Activated CD4-positive, alpha-beta T cell treated with anti-CD3 and anti-CD28 coated beads, Interleukin-2, amount 10 ng/mL, durations not matched to agents 7 days and 5 days (primary cell): ENCODE measurements at regions not wholly inside any gene's neighbourhood (a gene's known extent, or its start where the extent isn't known, plus 50 kb on each side); places are given as distances from the start of the nearest gene placed in this dataset. TPM values are rescaled to one million over a fixed set of nuclear protein-coding genes. Genes with fewer than 3 reads are reported as not detected.
"Not testable (repeated sequence)": the region's sequence is repeated elsewhere in the genome, so short reads cannot be mapped to it uniquely, and the experiment has no call there.

Experiments used
- CTCF ChIA-PET: fragments of 350-600 bp; sonication (Branson Sonifier 250); formaldehyde crosslinking; loops from one replicate; lab custom pipeline; 2021; ENCODE audit warnings: antibody characterized with exemption; lab: Charles Lee
- POLR2A ChIA-PET: fragments of 350-600 bp; sonication (Branson Sonifier 250); formaldehyde crosslinking; loops from one replicate; lab custom pipeline; 2021; ENCODE audit warnings: antibody characterized with exemption; lab: Charles Lee
- DNase-seq: peaks from one replicate; pipeline ENCODE4 v3.0.0-alpha.2; 2020
- H3K27ac Mint-ChIP-seq: one replicate; pipeline ENCODE4 v1.8.0; 2021; ENCODE audit warnings: mild to moderate bottlenecking, moderate library complexity, mixed read lengths
- H3K27me3 Mint-ChIP-seq: one replicate; pipeline ENCODE4 v1.8.0; 2021; ENCODE audit warnings: mixed read lengths
- H3K36me3 Mint-ChIP-seq: one replicate; pipeline ENCODE4 v1.8.0; 2021; ENCODE audit warnings: low read depth, mixed read lengths
- H3K4me1 Mint-ChIP-seq: one replicate; pipeline ENCODE4 v1.8.0; 2021; ENCODE audit warnings: mixed read lengths
- H3K4me3 Mint-ChIP-seq: one replicate; pipeline ENCODE4 v1.8.0; 2021; ENCODE audit warnings: mild to moderate bottlenecking, moderate library complexity, mixed read lengths
- H3K9me3 Mint-ChIP-seq: one replicate; pipeline ENCODE4 v1.8.0; 2021; ENCODE audit warnings: mixed read lengths
- microRNA-seq: library from miRNA; unstranded; fragments of <30 nt; microRNA quantifications from one replicate; pipeline ENCODE4 v1.2.0, GENCODE V29; 2021; ENCODE audit warnings: borderline microRNAs expressed, borderline replicate concordance

GRCh38 chr2:87691899-87692592 is 55.8 kb upstream of the PLGLB2 start:
- CTCF ChIA-PET, DNase-seq, H3K36me3 Mint-ChIP-seq, H3K27me3 Mint-ChIP-seq, H3K27ac Mint-ChIP-seq, H3K4me3 Mint-ChIP-seq, H3K4me1 Mint-ChIP-seq, POLR2A ChIA-PET, H3K9me3 Mint-ChIP-seq: not testable (repeated sequence)

DNA sequence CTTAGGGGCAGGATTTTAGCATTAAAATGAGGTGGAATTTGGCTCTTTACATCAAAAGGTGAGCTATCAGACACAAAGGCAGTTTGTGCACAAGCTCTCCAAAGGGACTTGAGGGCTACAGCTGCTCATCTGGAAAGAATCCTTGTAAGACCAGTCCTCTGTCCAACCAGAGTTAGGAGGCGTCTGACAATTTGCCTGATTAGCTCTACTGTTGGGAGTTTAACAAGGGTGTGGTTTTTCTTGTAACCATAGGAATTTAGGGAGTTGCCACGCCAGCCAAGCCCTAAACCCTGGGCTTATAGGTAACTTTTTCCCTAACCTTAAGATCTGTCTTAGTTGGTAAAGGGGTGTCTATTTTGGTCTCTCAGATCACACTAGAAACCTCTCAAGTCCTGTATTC is 55.0 kb upstream of the PLGLB2 start:
- H3K9me3 Mint-ChIP-seq, H3K27me3 Mint-ChIP-seq, H3K4me1 Mint-ChIP-seq, H3K36me3 Mint-ChIP-seq, POLR2A ChIA-PET, H3K4me3 Mint-ChIP-seq, H3K27ac Mint-ChIP-seq, CTCF ChIA-PET, DNase-seq: not testable (repeated sequence)

DNA sequence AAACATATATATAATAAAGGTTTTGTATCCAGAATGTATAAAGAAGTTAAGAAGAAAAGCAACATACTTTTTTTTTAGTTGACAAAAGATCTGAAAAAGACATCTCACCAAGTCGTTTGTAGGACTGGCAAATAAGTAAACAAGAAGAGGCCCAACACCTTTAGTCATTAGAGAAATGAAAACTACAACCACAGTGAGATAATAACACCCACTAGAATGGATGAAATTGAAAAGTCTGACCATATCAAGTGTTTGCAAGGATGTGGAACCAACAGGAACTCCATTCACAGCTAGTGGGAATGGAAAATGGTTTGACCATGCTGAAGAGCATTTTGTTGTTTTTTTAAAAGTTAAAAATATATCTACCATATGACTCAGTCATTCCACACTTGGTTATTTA is 54.0 kb upstream of the PLGLB2 start:
- H3K27me3 Mint-ChIP-seq, CTCF ChIA-PET, H3K36me3 Mint-ChIP-seq, H3K27ac Mint-ChIP-seq, H3K4me1 Mint-ChIP-seq, H3K9me3 Mint-ChIP-seq, DNase-seq, POLR2A ChIA-PET, H3K4me3 Mint-ChIP-seq: not testable (repeated sequence)

DNA sequence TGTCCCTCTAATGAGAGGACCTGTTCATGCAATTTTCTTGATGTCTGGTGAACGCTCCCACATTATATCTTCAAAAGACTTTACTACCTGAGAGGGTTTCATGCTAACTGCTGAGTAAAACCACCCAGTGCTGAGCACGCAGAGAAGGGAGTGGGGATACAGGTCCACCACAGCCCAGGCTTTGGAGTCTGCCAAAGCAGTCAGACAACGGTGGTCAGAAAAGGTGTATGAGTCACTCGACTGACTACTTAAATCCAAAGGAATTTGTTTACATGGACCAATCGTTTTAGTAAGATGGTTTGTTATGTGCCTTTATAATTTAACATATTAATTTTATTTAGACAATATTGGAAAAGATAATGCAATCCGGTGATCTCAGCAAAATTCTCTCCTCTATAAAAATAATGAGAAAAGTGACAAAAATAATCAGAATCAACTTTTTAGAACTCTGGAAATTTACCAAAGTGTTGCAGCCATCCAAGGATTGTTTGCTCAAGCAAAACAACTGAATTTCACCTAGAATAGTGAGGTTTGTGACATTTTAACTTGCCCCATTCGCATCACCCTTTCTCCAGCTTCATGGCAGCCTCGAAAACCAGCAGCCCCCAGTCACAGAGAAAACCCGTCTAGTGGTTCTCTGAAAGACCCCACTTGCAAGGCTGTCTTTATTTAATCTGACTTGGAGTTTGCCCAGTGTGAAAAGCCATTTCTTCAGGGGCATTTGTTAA is 52.1 kb upstream of the PLGLB2 start:
- H3K27me3 Mint-ChIP-seq, POLR2A ChIA-PET, H3K36me3 Mint-ChIP-seq, CTCF ChIA-PET, H3K4me3 Mint-ChIP-seq, DNase-seq, H3K9me3 Mint-ChIP-seq, H3K27ac Mint-ChIP-seq, H3K4me1 Mint-ChIP-seq: not testable (repeated sequence)

Small RNAs in the stretch of these regions (microRNA-seq; reads per million reads assigned to microRNA genes)
- gene MIR4771-1, result not detected
